ENCODE measurements at regions not wholly inside any gene's neighbourhood (a gene's known extent, or its start where the extent isn't known, plus 50 kb on each side); places are given as distances from the start of the nearest gene placed in this dataset.

DNA sequence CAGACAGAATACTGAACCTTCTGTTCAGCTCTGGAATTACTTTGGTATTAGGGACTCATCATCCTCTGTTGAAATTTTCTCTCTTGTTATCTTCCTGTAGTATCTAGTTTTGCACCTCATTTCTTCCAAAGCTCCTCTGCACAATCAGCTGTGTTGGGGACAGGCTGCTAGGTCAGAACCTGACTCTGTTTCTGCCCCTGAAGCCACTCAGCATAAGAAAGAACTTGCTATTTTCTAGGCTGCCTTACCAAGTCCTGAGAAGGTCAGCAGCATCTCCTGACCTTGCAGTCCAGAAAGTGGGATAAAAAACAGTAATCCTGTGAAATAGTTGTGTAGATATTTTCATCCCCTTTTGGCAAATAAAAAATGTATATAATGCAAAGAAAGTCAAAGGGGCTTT, 862.6 kb downstream of the SORCS3 start:
- DNase-seq: no peak
- Histone ChIP-seq H3K27me3 (replicated peaks in 2 of 5; ENCODE audit: control insufficient read depth in 4 of 5, insufficient read depth in 5 of 5, low read length in 4 of 5) (no peaks in the 10 kb centered on the region), H3K4me3 (ENCODE audit: control insufficient read depth in 1 of 7, extremely low read depth in 1 of 7, insufficient read depth in 4 of 7, low read depth in 2 of 7, low read length in 6 of 7) (no peak overlapping the region), H3K27ac (ENCODE audit: insufficient read depth in 1 of 2, low read depth in 1 of 2, low read length in 2 of 2, poor library complexity in 1 of 2, severe bottlenecking in 2 of 2) (no peak overlapping the region), H3K4me1 (ENCODE audit: control extremely low read depth in 1 of 4, control insufficient read depth in 4 of 4, insufficient read depth in 4 of 4, low read length in 3 of 4) (no peaks in the 10 kb centered on the region), H3K36me3 (ENCODE audit: control insufficient read depth in 4 of 4, insufficient read depth in 4 of 4, low read length in 3 of 4) (no peaks in the 10 kb centered on the region), H3K9me3 (ENCODE audit: control extremely low read depth in 1 of 5, control insufficient read depth in 4 of 5, insufficient read depth in 2 of 5, low read depth in 1 of 5, low read length in 4 of 5) (no peaks in the 10 kb centered on the region)
- ChIA-PET CTCF (no interaction called here), POLR2A (no interaction called here)

DNA sequence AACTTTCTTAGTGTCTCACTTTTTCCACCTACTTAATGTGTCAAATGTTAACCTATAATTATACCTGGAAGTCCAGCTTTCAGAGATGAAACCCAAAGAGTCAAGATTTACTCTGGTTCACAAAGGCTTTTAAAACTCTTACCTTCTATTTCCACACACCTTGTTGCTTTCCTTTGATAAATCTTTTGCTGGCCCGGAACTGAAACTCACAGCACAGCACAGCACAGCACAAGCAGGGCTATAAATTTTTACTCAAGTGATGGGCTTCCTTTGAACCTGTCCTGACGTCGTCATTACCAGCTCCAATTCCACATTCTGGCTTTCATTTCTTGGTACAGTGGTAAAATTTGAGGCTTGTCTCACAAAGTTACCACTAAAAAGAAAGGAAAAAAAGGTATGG, 861.0 kb downstream of the SORCS3 start:
- POLR2A ChIA-PET: no interaction called here
- H3K36me3 ChIP-seq (ENCODE audit: control insufficient read depth in 4 of 4, insufficient read depth in 4 of 4, low read length in 3 of 4): no peaks in the 10 kb centered on the region
- H3K9me3 ChIP-seq (ENCODE audit: control extremely low read depth in 1 of 5, control insufficient read depth in 4 of 5, insufficient read depth in 2 of 5, low read depth in 1 of 5, low read length in 4 of 5): no peaks in the 10 kb centered on the region
- no peak overlapping the region for H3K27ac ChIP-seq (ENCODE audit: insufficient read depth in 1 of 2, low read depth in 1 of 2, low read length in 2 of 2, poor library complexity in 1 of 2, severe bottlenecking in 2 of 2)
- H3K4me1 ChIP-seq (ENCODE audit: control extremely low read depth in 1 of 4, control insufficient read depth in 4 of 4, insufficient read depth in 4 of 4, low read length in 3 of 4): no peaks in the 10 kb centered on the region
- no peaks in the 10 kb centered on the region for H3K27me3 ChIP-seq (replicated peaks in 2 of 5; ENCODE audit: control insufficient read depth in 4 of 5, insufficient read depth in 5 of 5, low read length in 4 of 5)
- no peak for DNase-seq
- H3K4me3 ChIP-seq (ENCODE audit: control insufficient read depth in 1 of 7, extremely low read depth in 1 of 7, insufficient read depth in 4 of 7, low read depth in 2 of 7, low read length in 6 of 7): no peak overlapping the region
- CTCF ChIA-PET: no interaction called here
- WGBS (ENCODE audit: insufficient coverage): 31% methylated on average over 2 of the region's 3 CpGs

DNA sequence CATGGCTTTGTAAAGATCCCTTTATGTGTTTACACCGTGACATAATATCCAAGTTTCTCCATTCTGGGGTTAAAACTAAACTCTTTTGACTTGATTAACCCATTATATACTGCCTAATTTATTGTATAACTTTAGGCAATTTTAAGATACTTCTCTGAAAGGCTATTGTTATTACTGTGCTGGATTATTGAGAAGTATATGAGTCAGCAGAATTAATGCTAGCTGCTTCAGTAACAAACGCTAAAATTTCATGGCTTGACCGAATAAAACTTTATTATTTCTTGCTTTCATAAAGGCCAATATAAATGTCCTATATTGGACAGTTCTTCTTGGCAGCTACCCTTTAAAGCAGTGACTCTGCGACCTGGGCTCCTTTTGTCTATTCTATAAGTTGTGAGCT, 853.9 kb downstream of the SORCS3 start:
- DNase-seq: no peak
- Histone ChIP-seq H3K27ac (ENCODE audit: insufficient read depth in 1 of 2, low read depth in 1 of 2, low read length in 2 of 2, poor library complexity in 1 of 2, severe bottlenecking in 2 of 2) (no peak overlapping the region), H3K9me3 (ENCODE audit: control extremely low read depth in 1 of 5, control insufficient read depth in 4 of 5, insufficient read depth in 2 of 5, low read depth in 1 of 5, low read length in 4 of 5) (no peaks in the 10 kb centered on the region), H3K36me3 (ENCODE audit: control insufficient read depth in 4 of 4, insufficient read depth in 4 of 4, low read length in 3 of 4) (no peaks in the 10 kb centered on the region), H3K27me3 (replicated peaks in 2 of 5; ENCODE audit: control insufficient read depth in 4 of 5, insufficient read depth in 5 of 5, low read length in 4 of 5) (no peaks in the 10 kb centered on the region), H3K4me3 (ENCODE audit: control insufficient read depth in 1 of 7, extremely low read depth in 1 of 7, insufficient read depth in 4 of 7, low read depth in 2 of 7, low read length in 6 of 7) (no peak overlapping the region), H3K4me1 (ENCODE audit: control extremely low read depth in 1 of 4, control insufficient read depth in 4 of 4, insufficient read depth in 4 of 4, low read length in 3 of 4) (no peaks in the 10 kb centered on the region)
- WGBS (ENCODE audit: insufficient coverage): 100% methylated on average over 3 of the region's 4 CpGs
- POLR2A ChIA-PET: no interaction called here
- CTCF ChIA-PET: no interaction called here

DNA sequence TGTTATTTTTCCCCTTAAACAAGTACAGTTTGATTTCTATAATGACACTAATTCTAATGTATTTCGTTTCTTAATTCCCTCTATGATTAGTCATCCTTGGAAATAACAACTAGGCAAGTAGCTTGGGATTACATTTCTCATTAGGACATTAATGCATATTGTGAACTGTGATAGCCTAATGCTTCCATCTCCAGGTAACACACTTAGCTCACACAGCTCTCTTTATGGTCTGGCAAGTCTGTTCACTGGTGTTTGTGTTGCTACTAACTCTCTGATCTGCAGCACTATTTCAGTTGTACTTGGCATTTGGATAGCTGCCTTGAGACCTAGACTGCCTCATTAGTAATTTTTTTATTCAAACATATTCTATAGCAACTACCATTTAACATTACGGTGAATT, 853.2 kb downstream of the SORCS3 start:
- H3K4me1 ChIP-seq (ENCODE audit: control extremely low read depth in 1 of 4, control insufficient read depth in 4 of 4, insufficient read depth in 4 of 4, low read length in 3 of 4): no peaks in the 10 kb centered on the region
- 100% methylated on average over 1 of the region's 2 CpGs for WGBS (ENCODE audit: insufficient coverage)
- ChIA-PET CTCF (no interaction called here), POLR2A (no interaction called here)
- H3K4me3 ChIP-seq (ENCODE audit: control insufficient read depth in 1 of 7, extremely low read depth in 1 of 7, insufficient read depth in 4 of 7, low read depth in 2 of 7, low read length in 6 of 7): no peak overlapping the region
- no peak for DNase-seq
- H3K27ac ChIP-seq (ENCODE audit: insufficient read depth in 1 of 2, low read depth in 1 of 2, low read length in 2 of 2, poor library complexity in 1 of 2, severe bottlenecking in 2 of 2): no peak overlapping the region
- no peaks in the 10 kb centered on the region for H3K36me3 ChIP-seq (ENCODE audit: control insufficient read depth in 4 of 4, insufficient read depth in 4 of 4, low read length in 3 of 4)
- H3K27me3 ChIP-seq (replicated peaks in 2 of 5; ENCODE audit: control insufficient read depth in 4 of 5, insufficient read depth in 5 of 5, low read length in 4 of 5): no peaks in the 10 kb centered on the region
- no peaks in the 10 kb centered on the region for H3K9me3 ChIP-seq (ENCODE audit: control extremely low read depth in 1 of 5, control insufficient read depth in 4 of 5, insufficient read depth in 2 of 5, low read depth in 1 of 5, low read length in 4 of 5)

DNA sequence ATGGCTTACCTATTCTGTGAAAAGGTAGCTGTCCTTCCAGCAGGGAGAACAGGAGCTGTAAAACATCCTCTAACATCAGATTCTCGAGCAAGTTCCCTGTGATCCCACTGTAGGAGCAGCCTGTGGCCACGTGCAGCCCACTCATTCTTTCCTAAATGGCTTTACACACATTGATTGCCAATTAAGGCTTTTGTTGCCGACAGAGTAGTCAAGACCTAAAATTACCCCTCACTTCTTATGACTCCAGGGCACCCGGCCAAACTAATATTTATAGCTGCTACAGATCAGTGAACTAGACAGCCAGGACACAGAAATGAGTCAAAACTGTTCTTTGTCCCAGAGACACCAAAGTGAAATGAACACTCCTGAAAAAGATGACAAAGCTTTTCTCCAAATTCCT, 832.1 kb downstream of the SORCS3 start:
- no peaks in the 10 kb centered on the region for H3K9me3 ChIP-seq (ENCODE audit: control extremely low read depth in 1 of 5, control insufficient read depth in 4 of 5, insufficient read depth in 2 of 5, low read depth in 1 of 5, low read length in 4 of 5)
- no peak overlapping the region for H3K27ac ChIP-seq (ENCODE audit: insufficient read depth in 1 of 2, low read depth in 1 of 2, low read length in 2 of 2, poor library complexity in 1 of 2, severe bottlenecking in 2 of 2)
- ChIA-PET CTCF (no interaction called here), POLR2A (no interaction called here)
- H3K4me1 ChIP-seq (ENCODE audit: control extremely low read depth in 1 of 4, control insufficient read depth in 4 of 4, insufficient read depth in 4 of 4, low read length in 3 of 4): no peaks in the 10 kb centered on the region
- H3K4me3 ChIP-seq (ENCODE audit: control insufficient read depth in 1 of 7, extremely low read depth in 1 of 7, insufficient read depth in 4 of 7, low read depth in 2 of 7, low read length in 6 of 7): no peak overlapping the region
- no peaks in the 10 kb centered on the region for H3K36me3 ChIP-seq (ENCODE audit: control insufficient read depth in 4 of 4, insufficient read depth in 4 of 4, low read length in 3 of 4)
- no peaks in the 10 kb centered on the region for H3K27me3 ChIP-seq (replicated peaks in 2 of 5; ENCODE audit: control insufficient read depth in 4 of 5, insufficient read depth in 5 of 5, low read length in 4 of 5)
- no peak for DNase-seq
- WGBS (ENCODE audit: insufficient coverage): 75% methylated on average over 3 of the region's 4 CpGs

DNA sequence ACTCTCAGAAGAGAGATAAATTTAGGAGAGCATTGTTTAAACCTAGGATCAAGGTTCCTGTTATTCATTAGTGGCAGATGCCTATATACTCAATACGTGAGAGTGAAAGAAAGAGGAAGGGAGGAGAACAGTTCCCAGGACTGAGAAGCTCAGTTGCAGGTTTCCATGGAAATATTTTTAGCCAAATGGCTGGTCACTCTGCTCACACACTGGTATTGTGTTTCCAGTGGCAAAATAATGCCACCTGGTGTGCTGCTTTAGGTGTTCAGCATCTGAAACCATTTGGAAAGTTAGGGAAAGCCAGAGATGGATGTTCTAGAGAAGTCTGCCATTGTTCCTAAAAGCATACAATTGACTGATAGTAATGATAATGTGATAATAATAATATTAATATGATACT, 827.7 kb downstream of the SORCS3 start:
- no peaks in the 10 kb centered on the region for H3K27me3 ChIP-seq (replicated peaks in 2 of 5; ENCODE audit: control insufficient read depth in 4 of 5, insufficient read depth in 5 of 5, low read length in 4 of 5)
- no peak for DNase-seq
- no peak overlapping the region for H3K27ac ChIP-seq (ENCODE audit: insufficient read depth in 1 of 2, low read depth in 1 of 2, low read length in 2 of 2, poor library complexity in 1 of 2, severe bottlenecking in 2 of 2)
- ChIA-PET POLR2A (no interaction called here), CTCF (no interaction called here)
- H3K4me3 ChIP-seq (ENCODE audit: control insufficient read depth in 1 of 7, extremely low read depth in 1 of 7, insufficient read depth in 4 of 7, low read depth in 2 of 7, low read length in 6 of 7): no peak overlapping the region
- WGBS (ENCODE audit: insufficient coverage): 14% methylated on average over 1 of the region's 1 CpG
- H3K36me3 ChIP-seq (ENCODE audit: control insufficient read depth in 4 of 4, insufficient read depth in 4 of 4, low read length in 3 of 4): no peaks in the 10 kb centered on the region
- no peaks in the 10 kb centered on the region for H3K4me1 ChIP-seq (ENCODE audit: control extremely low read depth in 1 of 4, control insufficient read depth in 4 of 4, insufficient read depth in 4 of 4, low read length in 3 of 4)
- H3K9me3 ChIP-seq (ENCODE audit: control extremely low read depth in 1 of 5, control insufficient read depth in 4 of 5, insufficient read depth in 2 of 5, low read depth in 1 of 5, low read length in 4 of 5): no peaks in the 10 kb centered on the region

DNA sequence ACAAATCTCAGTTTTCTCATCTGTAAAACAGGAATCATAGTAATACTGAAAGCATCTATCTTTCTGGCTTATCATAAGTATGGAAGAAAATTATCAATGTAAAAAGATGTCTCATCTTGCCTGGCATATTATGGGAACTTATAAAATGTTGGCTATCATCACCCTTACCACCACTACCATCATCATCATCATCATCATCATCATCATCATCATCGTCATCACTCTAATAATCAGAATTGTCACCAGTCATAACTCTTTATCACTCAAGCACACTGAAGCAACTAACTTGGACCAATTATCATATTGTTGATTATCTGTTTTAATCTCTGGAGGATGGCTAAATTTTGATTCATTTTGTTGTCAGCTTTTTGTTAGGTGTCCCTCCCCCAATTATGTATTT, 825.4 kb downstream of the SORCS3 start:
- POLR2A ChIA-PET: no interaction called here
- Histone ChIP-seq H3K27ac (ENCODE audit: insufficient read depth in 1 of 2, low read depth in 1 of 2, low read length in 2 of 2, poor library complexity in 1 of 2, severe bottlenecking in 2 of 2) (no peak overlapping the region), H3K4me3 (ENCODE audit: control insufficient read depth in 1 of 7, extremely low read depth in 1 of 7, insufficient read depth in 4 of 7, low read depth in 2 of 7, low read length in 6 of 7) (no peak overlapping the region), H3K9me3 (ENCODE audit: control extremely low read depth in 1 of 5, control insufficient read depth in 4 of 5, insufficient read depth in 2 of 5, low read depth in 1 of 5, low read length in 4 of 5) (peaks cover 0 to 5% (median 0%) of the 10 kb centered on the region in 5 experiments), H3K4me1 (ENCODE audit: control extremely low read depth in 1 of 4, control insufficient read depth in 4 of 4, insufficient read depth in 4 of 4, low read length in 3 of 4) (no peaks in the 10 kb centered on the region), H3K36me3 (ENCODE audit: control insufficient read depth in 4 of 4, insufficient read depth in 4 of 4, low read length in 3 of 4) (no peaks in the 10 kb centered on the region), H3K27me3 (replicated peaks in 2 of 5; ENCODE audit: control insufficient read depth in 4 of 5, insufficient read depth in 5 of 5, low read length in 4 of 5) (no peaks in the 10 kb centered on the region)
- no CpG with 5 or more reads among the region's 1 CpG for WGBS (ENCODE audit: insufficient coverage)
- CTCF ChIA-PET: no interaction called here
- no peak for DNase-seq

DNA sequence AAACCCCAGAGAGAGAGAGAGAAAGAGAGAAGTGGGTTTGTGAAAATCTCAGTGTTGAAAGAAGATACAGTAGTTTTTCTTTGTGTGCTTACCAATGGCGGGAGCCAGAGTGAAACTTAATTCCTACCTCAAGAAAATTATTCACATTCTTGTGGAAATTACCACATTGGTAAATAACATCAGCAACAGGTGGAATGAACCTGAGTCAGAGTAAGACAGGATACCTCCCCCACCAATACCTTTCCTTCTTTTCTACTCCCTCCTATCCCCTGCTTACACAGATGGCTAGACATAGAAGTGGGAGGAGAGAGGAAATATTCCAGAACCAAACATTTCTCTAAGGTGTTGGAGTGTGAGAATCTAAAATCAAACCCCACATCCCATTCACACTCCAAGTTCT, 793.9 kb downstream of the SORCS3 start:
- DNase-seq: no peak
- H3K27ac ChIP-seq (ENCODE audit: insufficient read depth in 1 of 2, low read depth in 1 of 2, low read length in 2 of 2, poor library complexity in 1 of 2, severe bottlenecking in 2 of 2): no peak overlapping the region
- POLR2A ChIA-PET: no interaction called here
- no peaks in the 10 kb centered on the region for H3K27me3 ChIP-seq (replicated peaks in 2 of 5; ENCODE audit: control insufficient read depth in 4 of 5, insufficient read depth in 5 of 5, low read length in 4 of 5)
- no peak overlapping the region for H3K4me3 ChIP-seq (ENCODE audit: control insufficient read depth in 1 of 7, extremely low read depth in 1 of 7, insufficient read depth in 4 of 7, low read depth in 2 of 7, low read length in 6 of 7)
- CTCF ChIA-PET: no interaction called here
- no CpG with 5 or more reads among the region's 1 CpG for WGBS (ENCODE audit: insufficient coverage)
- H3K4me1 ChIP-seq (ENCODE audit: control extremely low read depth in 1 of 4, control insufficient read depth in 4 of 4, insufficient read depth in 4 of 4, low read length in 3 of 4): no peaks in the 10 kb centered on the region
- H3K9me3 ChIP-seq (ENCODE audit: control extremely low read depth in 1 of 5, control insufficient read depth in 4 of 5, insufficient read depth in 2 of 5, low read depth in 1 of 5, low read length in 4 of 5): no peaks in the 10 kb centered on the region
- no peaks in the 10 kb centered on the region for H3K36me3 ChIP-seq (ENCODE audit: control insufficient read depth in 4 of 4, insufficient read depth in 4 of 4, low read length in 3 of 4)
